BE2C (cell line): ENCODE measurements at regions not wholly inside any gene's neighbourhood (a gene's known extent, or its start where the extent isn't known, plus 50 kb on each side); places are given as distances from the start of the nearest gene placed in this dataset.

Experiments
- DNase-seq: peaks from one replicate; pipeline ENCODE4 v3.0.0-alpha.2; 2020
- H3K27me3 ChIP-seq: fragments of 250-450 bp; sonication (Bioruptor Pico); 2 replicates; pipeline ENCODE4 v1.5.1; 2020; ENCODE audit warnings: mild to moderate bottlenecking
- H3K36me3 ChIP-seq: fragments of 250-450 bp; sonication (Bioruptor Pico); 2 replicates; pipeline ENCODE4 v1.5.1; 2020; ENCODE audit warnings: mild to moderate bottlenecking
- H3K4me1 ChIP-seq: fragments of 250-450 bp; sonication (Bioruptor Pico); 2 replicates; pipeline ENCODE4 v1.5.1; 2020
- H3K4me3 ChIP-seq: 2 replicates; pipeline ENCODE4 v1.5.1; 2011; ENCODE audit warnings: low read depth, low read length
- H3K9me3 ChIP-seq: fragments of 250-450 bp; sonication (Bioruptor Pico); 2 replicates; pipeline ENCODE4 v1.5.1; 2020
- TF ChIP-seq, protein P1 (sequence below): IDR thresholded peaks from 2 replicates; pipeline ENCODE4 v1.5.1; 2012; ENCODE audit warnings: mild to moderate bottlenecking, low read depth, low read length

DNA sequence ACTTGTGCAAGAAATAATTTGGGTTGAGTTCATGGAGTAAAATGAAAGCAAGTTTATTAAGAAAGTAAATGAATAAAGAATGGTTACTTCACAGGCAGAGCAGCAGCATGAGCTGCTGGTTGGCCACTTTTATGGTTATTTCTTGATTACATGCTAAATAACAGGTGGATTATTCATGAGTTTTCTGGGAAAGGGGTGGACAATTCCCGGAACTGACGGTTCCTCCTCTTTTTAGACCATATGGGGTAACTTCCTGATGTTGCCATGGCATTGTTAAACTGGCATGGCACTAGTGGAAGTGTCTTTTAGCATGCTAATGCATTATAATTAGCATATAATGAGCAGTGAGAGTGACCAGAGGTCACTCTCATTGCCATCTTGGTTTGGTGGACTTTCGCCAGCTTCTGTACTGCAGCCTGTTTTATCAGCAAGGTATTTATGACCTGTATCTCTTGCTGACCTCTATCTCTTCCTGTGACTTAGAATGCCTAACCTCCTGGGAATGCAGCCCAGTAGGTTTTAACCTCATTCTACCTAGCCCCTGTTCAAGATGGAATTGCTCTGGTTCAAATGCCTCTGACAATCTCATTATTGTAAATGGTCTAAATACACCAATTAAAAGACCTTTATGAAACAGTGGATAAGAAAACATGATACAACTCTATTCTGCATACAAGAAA is 114.1 kb upstream of the FIGN start:
- no peaks in the 10 kb centered on the region for H3K9me3 ChIP-seq
- DNase-seq: no peak

DNA sequence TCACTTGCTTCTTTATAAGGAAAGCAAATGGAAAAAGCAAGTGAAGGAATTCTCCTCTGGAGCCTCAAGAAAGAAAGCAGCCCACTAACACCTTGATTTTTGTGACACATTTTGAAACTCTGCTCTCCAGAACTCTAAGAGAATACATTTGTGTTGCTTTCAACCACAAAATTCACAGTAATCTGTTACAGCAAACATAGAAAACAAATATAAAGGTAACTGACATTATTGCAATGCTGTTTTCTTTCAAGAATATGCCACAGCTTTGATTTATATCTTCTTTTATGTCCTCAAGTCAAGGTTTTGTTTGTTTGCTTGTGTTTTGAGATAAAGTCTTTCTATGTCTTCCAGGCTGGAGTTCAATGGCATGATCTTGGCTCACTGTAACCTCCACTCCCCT is 103.1 kb upstream of the FIGN start:
- Histone ChIP-seq H3K4me1 (no peaks in the 10 kb centered on the region), H3K36me3 (no peaks in the 10 kb centered on the region), H3K9me3 (no peaks in the 10 kb centered on the region), H3K4me3 (no peak overlapping the region), H3K27me3 (no peaks in the 10 kb centered on the region)
- no peak for DNase-seq
- TF ChIP-seq, protein P1, sequence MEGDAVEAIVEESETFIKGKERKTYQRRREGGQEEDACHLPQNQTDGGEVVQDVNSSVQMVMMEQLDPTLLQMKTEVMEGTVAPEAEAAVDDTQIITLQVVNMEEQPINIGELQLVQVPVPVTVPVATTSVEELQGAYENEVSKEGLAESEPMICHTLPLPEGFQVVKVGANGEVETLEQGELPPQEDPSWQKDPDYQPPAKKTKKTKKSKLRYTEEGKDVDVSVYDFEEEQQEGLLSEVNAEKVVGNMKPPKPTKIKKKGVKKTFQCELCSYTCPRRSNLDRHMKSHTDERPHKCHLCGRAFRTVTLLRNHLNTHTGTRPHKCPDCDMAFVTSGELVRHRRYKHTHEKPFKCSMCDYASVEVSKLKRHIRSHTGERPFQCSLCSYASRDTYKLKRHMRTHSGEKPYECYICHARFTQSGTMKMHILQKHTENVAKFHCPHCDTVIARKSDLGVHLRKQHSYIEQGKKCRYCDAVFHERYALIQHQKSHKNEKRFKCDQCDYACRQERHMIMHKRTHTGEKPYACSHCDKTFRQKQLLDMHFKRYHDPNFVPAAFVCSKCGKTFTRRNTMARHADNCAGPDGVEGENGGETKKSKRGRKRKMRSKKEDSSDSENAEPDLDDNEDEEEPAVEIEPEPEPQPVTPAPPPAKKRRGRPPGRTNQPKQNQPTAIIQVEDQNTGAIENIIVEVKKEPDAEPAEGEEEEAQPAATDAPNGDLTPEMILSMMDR: no peak

More for the DNA sequence above, 114.1 kb upstream of the FIGN start:
- Histone ChIP-seq H3K4me3 (no peak overlapping the region), H3K36me3 (no peaks in the 10 kb centered on the region), H3K4me1 (no peaks in the 10 kb centered on the region), H3K27me3 (no peaks in the 10 kb centered on the region)
- TF ChIP-seq, protein P1: no peak

DNA sequence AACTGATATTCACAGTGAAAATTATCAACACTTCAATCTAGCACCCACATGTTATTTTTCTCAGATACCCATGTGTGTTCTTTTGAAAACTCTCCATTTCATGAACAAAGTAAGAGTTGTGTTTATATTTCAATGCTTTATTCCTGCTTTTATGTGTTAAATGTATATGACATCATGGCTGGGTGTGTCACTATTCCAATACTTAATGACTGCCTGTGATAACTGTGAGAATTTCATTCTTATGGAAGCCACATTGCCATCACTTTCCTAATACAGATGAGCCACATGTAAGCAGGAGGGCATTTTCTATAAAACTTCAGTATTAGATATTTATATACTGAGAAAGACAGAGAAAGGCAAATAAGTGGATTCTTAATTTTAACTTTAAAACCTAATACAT is 100.4 kb upstream of the FIGN start:
- TF ChIP-seq, protein P1: no peak
- Histone ChIP-seq H3K4me1 (no peaks in the 10 kb centered on the region), H3K4me3 (no peak overlapping the region), H3K27me3 (no peaks in the 10 kb centered on the region), H3K9me3 (no peaks in the 10 kb centered on the region), H3K36me3 (no peaks in the 10 kb centered on the region)
- no peak for DNase-seq

DNA sequence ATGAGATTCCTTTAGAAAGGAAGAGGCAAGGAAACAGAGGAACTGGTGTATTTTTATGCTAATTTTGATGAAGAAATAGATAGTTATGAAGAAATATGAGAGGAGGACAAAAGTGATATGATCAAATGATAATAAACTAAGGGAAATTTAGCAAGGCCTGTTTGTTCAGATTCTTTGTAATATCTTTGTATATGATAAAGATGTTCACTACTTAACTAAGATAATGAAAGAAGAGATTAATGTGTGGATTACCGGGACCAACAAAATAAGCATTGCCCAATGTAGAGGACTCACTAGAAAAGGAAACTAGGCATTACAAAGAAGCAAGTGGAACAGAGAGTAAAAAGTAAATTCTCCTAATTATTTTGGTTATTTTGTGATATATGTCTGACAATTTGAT is 99.0 kb upstream of the FIGN start:
- no peak overlapping the region for H3K4me3 ChIP-seq
- no peaks in the 10 kb centered on the region for H3K27me3 ChIP-seq
- no peak for DNase-seq
- H3K9me3 ChIP-seq: no peaks in the 10 kb centered on the region
- no peaks in the 10 kb centered on the region for H3K36me3 ChIP-seq
- TF ChIP-seq, protein P1: no peak
- no peaks in the 10 kb centered on the region for H3K4me1 ChIP-seq

DNA sequence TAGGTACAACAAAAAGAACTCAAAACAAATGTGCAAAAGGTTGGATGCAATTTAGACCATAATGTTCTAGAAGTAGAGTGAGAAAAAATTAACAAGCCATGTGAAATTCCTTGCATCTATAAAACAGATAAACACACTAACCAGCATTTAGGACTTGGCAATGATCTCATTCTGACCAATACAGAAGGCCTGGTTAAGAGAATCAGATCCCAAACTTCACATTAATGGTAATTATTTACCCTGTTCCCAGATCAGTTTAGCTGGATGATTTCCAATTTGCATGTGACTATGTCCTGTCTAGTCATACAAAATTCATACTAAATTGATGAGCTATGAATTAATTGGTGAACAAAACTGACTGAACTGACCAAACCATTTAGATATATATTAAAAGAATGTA is 98.4 kb upstream of the FIGN start:
- Histone ChIP-seq H3K4me1 (no peaks in the 10 kb centered on the region), H3K27me3 (no peaks in the 10 kb centered on the region), H3K9me3 (no peaks in the 10 kb centered on the region), H3K36me3 (no peaks in the 10 kb centered on the region), H3K4me3 (no peak overlapping the region)
- TF ChIP-seq, protein P1: no peak
- DNase-seq: no peak

DNA sequence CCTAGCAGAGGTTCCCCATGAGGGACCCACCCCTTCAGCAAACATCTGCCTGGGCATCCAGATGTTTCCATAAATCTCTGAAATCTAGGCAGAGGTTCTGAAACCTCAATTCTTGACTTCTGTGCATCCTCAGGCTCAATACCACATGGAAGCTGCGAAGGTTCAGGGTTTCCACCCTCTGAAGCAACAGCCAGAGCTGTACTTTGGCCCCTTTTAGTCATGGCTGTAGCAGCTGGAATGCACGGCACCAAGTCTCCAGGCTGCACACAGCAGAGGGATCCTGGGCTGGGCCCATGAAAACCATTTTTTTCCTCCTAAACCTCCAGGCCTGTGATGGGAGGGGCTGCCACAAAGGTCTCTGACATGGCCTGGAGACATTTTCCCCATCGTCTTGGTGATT is 93.0 kb upstream of the FIGN start:
- DNase-seq: no peak
- no peaks in the 10 kb centered on the region for H3K4me1 ChIP-seq
- TF ChIP-seq, protein P1: no peak
- no peaks in the 10 kb centered on the region for H3K9me3 ChIP-seq
- H3K4me3 ChIP-seq: no peak overlapping the region
- no peaks in the 10 kb centered on the region for H3K36me3 ChIP-seq
- H3K27me3 ChIP-seq: no peaks in the 10 kb centered on the region
